HK-2 (cell line): ENCODE measurements at regions not wholly inside any gene's neighbourhood (a gene's known extent, or its start where the extent isn't known, plus 50 kb on each side); places are given as distances from the start of the nearest gene placed in this dataset.
A peak's percentile ranks its signal among the peaks of the same experiment; 100 is the strongest.

Experiments
- DNase-seq: peaks from one replicate; pipeline ENCODE4 v3.0.0-alpha.2; 2018; ENCODE audit not compliant: unreplicated experiment

GRCh38 chr2:71812736-71813135 is 334.9 kb downstream of the CYP26B1 start:
- no peak for DNase-seq

- no peak for DNase-seq
Observed at GRCh38 chr2:71811726-71812125, 335.9 kb downstream of the CYP26B1 start.

GRCh38 chr2:71811157-71811556 is 336.5 kb downstream of the CYP26B1 start:
- no peak for DNase-seq

DNA sequence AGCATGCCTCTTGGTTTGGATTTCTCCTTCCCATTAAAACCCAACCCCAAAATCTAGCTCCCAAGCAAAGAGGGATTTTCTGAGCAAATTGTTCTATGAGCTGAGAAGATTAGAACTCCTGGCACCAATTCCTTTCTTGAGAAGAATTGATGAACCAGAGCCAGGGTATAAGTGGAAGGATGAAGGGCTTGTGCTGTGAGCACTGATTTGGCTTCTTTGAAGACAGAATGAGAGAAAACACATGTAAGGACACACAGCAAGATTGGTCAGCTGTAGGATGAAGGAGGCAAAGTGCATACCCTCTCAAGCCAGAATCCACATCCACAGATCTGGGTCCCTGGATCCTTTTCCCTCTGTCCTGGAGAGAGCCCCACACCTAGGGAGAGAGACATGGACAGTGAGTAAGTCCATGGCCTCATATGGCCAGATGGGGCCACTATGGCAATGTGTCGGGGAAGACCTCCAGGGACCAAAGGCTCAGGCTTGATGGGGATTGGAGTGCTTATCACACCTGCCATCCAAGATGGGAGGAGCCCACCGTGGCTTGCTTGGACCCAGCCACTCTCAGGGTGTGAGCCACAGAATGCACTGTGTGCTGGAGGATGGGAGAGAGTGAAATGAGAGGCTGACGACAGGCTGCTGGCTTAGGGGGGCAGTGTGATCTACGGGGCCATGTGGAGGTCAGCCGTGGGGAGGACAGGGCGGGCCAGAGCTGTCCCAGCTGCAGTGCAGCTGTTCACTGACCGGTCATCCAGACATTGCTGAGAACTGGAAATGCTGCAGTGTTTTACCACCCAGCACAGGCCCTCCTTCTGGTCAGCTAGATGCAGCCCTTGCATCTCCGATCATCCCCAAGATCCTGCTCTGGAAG is 339.8 kb downstream of the CYP26B1 start:
- no peak for DNase-seq

- DNase-seq, result no peak
Observed at GRCh38 chr2:71806432-71806831, 341.2 kb downstream of the CYP26B1 start.

DNA sequence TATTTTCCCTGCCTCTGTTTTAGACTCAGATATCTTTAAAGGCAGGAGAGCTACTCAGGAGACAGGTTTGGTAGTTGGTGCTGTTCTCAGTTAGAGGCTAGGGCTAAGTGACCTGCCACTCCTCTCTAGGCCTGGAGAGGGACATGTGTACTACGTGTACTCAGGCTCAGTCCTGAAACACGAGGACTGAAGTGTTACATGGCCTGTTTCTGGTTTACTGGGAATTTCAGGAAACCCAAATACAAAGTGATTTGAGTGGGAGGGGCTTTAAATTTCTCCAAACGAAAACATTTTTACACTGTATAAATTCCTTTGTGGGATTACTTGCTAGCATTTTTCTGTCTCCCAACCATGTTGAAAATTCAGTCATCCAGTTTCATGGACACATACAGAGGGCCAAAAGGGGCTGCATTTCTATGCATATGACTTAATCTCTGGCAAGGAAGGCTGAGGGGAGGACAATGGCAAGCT is 343.3 kb downstream of the CYP26B1 start:
- no peak for DNase-seq

- no peak for DNase-seq
Observed at GRCh38 chr2:71803398-71803797, 344.3 kb downstream of the CYP26B1 start.

DNA sequence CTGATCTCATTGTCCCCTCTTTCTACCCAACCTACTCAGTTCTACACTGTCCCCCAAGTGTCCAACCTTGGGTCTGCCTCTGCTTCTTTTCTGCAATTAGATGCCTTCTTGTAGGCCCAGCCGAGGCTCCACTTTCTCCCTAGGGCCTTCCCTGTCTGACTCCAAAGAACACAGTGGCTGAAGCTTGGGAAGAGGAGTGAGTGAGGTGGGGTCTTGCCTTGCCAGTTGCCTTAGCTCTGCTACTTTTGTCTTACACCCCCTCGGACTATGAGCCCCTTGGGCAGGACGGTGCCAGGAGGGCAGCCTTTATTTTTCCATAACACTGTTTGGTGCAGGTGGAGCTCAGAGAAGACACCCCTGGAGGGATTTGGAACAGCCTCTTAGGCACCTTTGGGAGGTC is 345.1 kb downstream of the CYP26B1 start:
- DNase-seq, result no peak

- no peak for DNase-seq
Observed at GRCh38 chr2:71801969-71802368, 345.7 kb downstream of the CYP26B1 start.

- no peak for DNase-seq
Observed at GRCh38 chr2:71801556-71801955, 346.1 kb downstream of the CYP26B1 start.

- DNase-seq, result no peak
Observed at GRCh38 chr2:71800851-71801250, 346.8 kb downstream of the CYP26B1 start.

DNA sequence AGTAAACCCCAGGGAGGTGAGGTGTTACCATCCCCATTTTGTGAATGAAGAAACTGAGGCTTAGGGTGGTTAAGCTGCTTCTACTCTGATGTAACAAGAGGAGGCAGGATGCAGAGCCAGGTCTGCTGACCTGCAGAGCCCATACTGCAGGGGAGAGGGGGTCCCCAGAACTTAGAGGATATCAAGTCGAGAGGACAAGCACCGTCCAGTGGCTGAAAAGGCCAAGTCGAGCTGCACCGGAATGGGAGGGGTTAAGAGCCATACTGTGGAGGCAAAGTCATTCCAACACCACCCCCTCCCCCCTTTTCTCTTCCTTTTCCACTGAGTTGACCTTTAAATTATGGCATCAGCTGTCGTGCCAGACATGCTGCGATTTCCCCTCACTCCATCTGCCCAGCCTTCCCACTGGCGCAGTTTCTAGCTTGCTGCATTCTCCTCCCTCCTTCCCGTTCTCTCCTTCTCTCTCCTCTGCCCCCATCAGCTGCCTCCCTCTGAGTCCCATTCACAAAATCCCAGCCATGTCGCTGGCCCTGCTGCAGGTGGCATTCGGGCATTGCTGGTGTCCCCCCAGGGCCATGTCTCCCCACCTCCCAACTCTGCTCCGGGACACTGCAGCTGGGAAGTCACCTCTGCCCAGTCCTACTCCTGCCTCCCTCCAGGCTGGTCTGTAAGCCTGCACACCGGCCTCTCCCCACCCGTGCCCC is 346.9 kb downstream of the DYSF start:
- no peak for DNase-seq

DNA sequence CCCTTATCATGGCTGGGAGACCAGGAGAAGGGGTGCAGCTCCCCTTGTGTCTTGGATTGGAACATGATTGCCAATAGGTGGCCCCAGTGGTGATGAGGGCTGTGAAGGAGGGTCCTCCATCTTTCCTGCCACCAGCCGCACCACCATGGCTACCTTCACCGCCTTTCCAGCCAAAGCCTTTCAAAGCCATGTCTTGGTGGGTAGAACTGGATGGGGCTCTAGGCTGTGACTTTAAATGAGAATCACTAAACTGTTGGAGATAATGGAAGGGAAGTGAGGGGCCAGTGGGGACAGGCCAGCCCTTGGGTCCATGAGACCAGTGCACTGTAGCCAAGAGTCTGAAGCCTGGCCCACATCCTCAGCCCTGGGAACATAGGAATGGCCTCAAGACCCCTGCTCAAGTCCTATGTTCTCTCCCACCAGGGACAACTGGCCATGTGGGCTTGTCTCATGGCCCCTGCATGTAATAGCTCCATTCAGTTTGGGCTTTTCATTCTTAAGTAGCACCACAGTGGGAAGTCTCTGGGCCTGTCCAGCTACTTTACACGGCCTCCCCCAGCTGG is 345.7 kb downstream of the DYSF start:
- DNase-seq, result no peak

DNA sequence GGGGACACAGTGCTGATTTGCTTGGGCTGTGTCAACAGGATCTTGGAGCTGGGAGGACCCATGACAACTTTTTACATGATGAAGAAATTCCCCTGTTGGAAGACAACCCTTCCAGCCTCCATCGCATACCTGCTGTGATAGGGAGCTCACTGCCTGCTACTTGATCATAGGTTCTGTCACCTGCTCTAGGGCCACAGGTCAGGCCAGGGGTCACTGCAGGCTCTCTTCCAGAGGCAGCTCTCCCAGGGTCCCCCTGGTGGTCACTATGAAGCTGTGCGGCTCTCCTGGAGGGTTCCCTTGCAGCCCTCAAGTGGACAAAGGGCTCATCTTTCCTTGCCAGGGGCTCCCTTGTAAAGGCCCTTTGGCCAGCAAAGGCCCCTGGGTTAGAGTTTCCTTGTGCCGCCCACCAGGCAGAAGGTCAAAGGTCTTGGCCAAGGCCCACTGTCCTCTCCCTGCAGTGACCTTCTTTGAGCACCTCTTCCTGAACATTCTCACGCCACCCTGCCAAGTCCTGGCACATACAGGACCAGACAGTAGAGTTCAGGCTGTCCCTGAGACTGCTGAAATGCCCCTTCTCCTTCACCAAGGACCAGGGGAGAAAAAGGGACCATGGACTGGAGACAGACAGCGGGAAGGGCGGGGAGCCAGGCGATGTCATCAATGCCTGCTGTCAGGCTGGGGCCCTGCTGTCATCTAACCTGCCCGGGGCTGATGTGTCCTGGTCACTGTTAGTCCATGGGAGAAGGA is 345.1 kb downstream of the DYSF start:
- peak; percentile 44 for DNase-seq

DNA sequence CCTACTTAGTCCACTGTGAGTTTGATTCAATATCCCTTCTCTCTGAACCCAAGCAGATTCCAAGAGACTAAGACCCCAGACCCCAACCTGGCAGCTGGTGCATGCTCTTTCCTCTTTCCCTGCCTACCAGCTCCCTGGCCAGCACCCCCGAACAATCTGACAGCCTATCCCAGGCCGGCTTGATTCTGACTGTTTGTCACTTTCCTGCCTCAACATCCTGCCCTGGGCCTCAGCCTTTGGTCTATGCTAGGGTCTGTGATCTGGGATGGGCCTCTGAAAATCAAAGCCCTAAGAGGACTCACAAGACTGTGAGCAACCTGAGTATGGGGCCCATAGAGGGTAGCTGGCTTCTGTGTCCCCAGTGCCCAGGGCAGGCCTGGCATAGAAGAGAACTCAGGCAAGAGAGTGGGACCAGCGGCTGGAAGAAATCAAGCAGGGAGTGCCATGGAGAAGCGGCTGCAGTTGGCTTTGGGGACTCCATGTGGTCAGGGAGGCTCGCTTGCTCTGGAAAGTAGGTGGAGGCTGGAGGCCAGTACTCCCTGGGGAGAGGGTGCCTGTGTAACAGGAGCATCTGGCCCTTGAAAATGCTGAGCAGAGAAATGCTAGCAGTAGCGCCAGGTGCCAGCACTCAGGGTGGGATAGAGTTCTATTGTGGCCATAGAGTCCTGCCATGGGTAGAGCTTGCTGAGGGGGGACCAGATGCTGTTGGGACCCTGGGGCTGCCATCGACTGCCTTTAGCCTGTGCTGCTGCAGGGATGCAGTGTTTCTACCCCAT is 343.9 kb downstream of the DYSF start:
- DNase-seq, result no peak

GRCh38 chr2:71796174-71796593 is 342.8 kb downstream of the DYSF start:
- DNase-seq, result no peak

DNA sequence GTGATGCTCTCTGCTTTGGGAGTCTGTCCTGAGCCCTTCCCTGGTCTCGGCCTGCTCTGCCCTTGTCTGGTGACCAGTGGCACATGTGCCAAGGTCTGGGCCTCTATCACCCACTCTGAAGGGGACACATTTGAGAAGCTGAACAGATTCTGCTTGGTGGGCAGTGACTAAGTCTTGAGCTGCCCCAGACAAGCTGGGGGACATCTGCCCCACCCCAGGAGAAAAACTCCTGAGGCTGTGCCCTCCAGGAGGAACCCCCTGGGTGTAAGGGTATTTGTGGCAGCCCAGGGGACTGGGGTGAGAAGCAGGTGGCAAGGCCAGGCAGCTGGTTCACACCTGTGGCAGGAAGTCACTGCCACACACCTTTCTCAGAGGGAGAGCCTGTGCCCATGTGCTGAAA is 342.1 kb downstream of the DYSF start:
- DNase-seq, result no peak

- no peak for DNase-seq
Observed at GRCh38 chr2:71794611-71795010, 341.2 kb downstream of the DYSF start.

GRCh38 chr2:71793926-71794325 is 340.6 kb downstream of the DYSF start:
- no peak for DNase-seq

- DNase-seq, result no peak
Observed at GRCh38 chr2:71792926-71793761, 339.8 kb downstream of the DYSF start.
